BJ (cell line): ENCODE measurements at regions not wholly inside any gene's neighbourhood (a gene's known extent, or its start where the extent isn't known, plus 50 kb on each side); places are given as distances from the start of the nearest gene placed in this dataset.

Source experiments
- CTCF ChIA-PET: fragments of 350-600 bp; formaldehyde crosslinking; extraction: SDS; loops from one replicate; lab custom pipeline; 2021; ENCODE audit warnings: antibody characterized with exemption, inconsistent platforms; lab: Yijun Ruan, JAX
- POLR2A ChIA-PET: fragments of 300-600 bp; sonication (Branson Sonifier 250); formaldehyde crosslinking; extraction: SDS; loops from one replicate; lab custom pipeline; 2021; ENCODE audit warnings: antibody characterized with exemption; lab: Charles Lee
- DNase-seq: peaks from one replicate; pipeline ENCODE4 v3.0.0-alpha.2; 2011; ENCODE audit warnings: low read depth
- H3K27me3 ChIP-seq: 2 replicates; pipeline ENCODE4 v1.6.0; 2011; ENCODE audit warnings: low read length; ENCODE audit not compliant: control insufficient read depth, insufficient read depth
- H3K36me3 ChIP-seq: 2 replicates; pipeline ENCODE4 v1.5.1; 2011; ENCODE audit warnings: low read length; ENCODE audit not compliant: control insufficient read depth, insufficient read depth
- H3K4me3 ChIP-seq: 2 replicates; pipeline ENCODE4 v1.5.1; 2011; ENCODE audit warnings: low read depth, mild to moderate bottlenecking, control low read depth, low read length
- TF ChIP-seq, protein P1 (sequence below): IDR thresholded peaks from 2 replicates; pipeline ENCODE4 v1.5.1; 2011; ENCODE audit warnings: low read depth, mild to moderate bottlenecking, control low read depth, inconsistent platforms, low read length, moderate library complexity; ENCODE audit not compliant: insufficient read depth

DNA sequence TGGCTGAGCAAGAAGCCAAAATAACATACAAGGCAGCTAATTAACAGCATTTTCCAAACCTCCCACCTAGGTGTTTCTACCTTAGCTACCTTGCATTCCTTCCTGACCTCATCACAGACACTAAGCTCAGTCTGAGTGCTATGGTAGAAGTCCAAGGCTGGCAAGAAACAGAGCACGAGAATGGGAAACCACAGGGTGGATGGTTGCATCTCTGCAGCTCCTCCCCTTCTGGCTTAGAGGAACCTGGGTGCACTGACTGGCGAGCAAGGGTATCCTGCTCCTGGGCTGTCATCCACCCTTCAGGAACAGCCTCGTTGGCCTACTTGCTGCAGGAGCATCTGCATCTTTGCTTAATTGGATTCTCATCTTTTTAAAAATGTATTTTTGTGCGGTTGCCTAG lies 73.1 kb upstream of the KIRREL3 start:
- CTCF ChIA-PET, result interaction anchor here (0.6 to 3.6 kb wide), 19 partner anchors 9 to 829 kb away, joined by 3 to 25 read pairs (median 3); partner anchors contain the start of gene KIRREL3
- H3K36me3 ChIP-seq, result no peaks in the 10 kb centered on the region
- peaks cover 11% of the 10 kb centered on the region for H3K27me3 ChIP-seq
- POLR2A ChIA-PET, result no interaction called here
- TF ChIP-seq, protein P1, sequence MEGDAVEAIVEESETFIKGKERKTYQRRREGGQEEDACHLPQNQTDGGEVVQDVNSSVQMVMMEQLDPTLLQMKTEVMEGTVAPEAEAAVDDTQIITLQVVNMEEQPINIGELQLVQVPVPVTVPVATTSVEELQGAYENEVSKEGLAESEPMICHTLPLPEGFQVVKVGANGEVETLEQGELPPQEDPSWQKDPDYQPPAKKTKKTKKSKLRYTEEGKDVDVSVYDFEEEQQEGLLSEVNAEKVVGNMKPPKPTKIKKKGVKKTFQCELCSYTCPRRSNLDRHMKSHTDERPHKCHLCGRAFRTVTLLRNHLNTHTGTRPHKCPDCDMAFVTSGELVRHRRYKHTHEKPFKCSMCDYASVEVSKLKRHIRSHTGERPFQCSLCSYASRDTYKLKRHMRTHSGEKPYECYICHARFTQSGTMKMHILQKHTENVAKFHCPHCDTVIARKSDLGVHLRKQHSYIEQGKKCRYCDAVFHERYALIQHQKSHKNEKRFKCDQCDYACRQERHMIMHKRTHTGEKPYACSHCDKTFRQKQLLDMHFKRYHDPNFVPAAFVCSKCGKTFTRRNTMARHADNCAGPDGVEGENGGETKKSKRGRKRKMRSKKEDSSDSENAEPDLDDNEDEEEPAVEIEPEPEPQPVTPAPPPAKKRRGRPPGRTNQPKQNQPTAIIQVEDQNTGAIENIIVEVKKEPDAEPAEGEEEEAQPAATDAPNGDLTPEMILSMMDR, result no peak
- no peak for DNase-seq
- no peak overlapping the region for H3K4me3 ChIP-seq

DNA sequence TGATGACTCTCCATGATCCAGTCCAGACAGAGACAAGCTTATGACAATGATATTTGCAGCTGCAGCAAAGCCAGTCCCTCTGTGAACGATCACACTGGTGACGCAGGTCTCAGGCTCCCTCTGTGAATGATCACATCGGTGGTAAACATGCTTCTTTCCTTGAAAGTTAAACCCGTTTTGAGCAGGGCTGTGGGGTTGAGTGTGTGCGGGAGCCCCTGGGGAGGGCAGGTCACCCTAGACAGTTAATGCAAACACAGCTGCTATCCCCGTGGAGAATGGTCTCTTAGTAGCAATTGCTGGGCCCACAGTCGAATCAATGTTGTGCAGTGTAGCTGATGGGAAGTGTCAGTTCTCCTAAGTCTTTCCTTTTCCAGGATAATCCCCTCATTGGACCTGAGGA lies 71.0 kb upstream of the KIRREL3 start:
- TF ChIP-seq, protein P1, result no peak
- ChIA-PET POLR2A (no interaction called here), CTCF (interaction anchor here (0.9 to 1.6 kb wide), 3 partner anchors 12 to 591 kb away, joined by 3 to 6 read pairs (median 3); no protein-coding TSS in a partner anchor)
- Histone ChIP-seq H3K27me3 (peaks cover 7% of the 10 kb centered on the region), H3K36me3 (no peaks in the 10 kb centered on the region), H3K4me3 (no peak overlapping the region)
- DNase-seq, result no peak

DNA sequence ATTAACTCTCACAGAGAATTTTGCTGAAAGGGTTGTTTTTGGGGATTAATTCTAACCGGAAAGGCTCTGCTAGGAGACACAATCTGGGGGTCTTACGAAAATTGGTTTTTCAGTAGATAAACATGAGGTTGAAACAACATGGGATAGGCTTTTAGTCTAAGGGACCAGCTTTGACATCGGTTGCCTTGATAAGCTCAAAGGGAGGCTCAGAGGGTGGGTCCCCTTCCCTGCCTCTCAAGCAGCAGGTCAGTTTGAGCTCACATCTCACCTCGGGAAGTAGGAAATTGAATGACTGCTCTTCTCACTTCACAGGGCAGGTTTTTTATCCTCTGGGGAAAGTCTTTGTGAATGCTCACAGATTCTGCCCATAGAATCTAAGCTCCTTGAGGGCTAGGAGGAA lies 70.2 kb upstream of the KIRREL3 start:
- DNase-seq, result no peak
- TF ChIP-seq, protein P1, result no peak
- H3K27me3 ChIP-seq, result peaks cover 9% of the 10 kb centered on the region
- H3K4me3 ChIP-seq, result no peak overlapping the region
- ChIA-PET POLR2A (no interaction called here), CTCF (interaction anchor here (0.9 to 1.6 kb wide), 2 partner anchors 11 to 53 kb away, joined by 3 to 6 read pairs; no protein-coding TSS in a partner anchor)
- no peaks in the 10 kb centered on the region for H3K36me3 ChIP-seq

DNA sequence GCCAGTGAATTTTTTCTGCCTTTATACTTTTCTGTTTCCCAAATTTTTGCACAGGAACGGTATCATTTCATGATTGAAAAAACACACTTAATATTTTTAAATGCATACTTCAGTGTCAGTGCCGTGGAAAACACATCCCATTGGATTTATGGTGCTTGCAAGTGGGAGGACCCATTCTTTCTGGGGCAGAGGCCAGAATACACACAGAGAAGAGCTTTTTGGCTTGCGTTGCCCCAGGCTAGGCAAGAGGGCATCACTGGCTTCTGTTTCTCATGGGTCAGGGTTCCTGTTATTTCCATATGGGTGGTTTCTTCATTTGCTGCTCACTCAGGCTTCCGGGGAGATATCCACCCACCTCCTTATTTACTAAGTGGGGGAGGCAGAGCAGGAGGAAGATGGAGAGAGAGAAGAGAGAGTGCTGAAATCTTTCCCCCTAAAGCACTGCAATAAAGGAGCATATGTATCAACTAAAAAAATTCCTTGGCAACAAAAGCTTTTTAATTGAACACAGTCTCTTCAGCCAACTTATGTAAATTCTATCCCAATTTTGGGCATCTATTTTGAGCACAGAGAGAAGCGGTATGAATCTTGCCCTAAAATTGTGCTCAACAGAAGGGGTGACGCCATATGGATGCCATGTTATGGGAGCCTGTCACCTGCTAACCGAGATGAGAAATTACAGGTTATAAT lies 66.0 kb upstream of the KIRREL3 start:
- H3K4me3 ChIP-seq, result no peak overlapping the region
- no peak for DNase-seq
- ChIA-PET CTCF (interaction anchor here (0.6 to 1.2 kb wide), 2 partner anchors 13 to 64 kb away, joined by 3 to 4 read pairs; no protein-coding TSS in a partner anchor), POLR2A (no interaction called here)
- no peaks in the 10 kb centered on the region for H3K36me3 ChIP-seq
- TF ChIP-seq, protein P1, result no peak
- peaks cover 14% of the 10 kb centered on the region for H3K27me3 ChIP-seq

DNA sequence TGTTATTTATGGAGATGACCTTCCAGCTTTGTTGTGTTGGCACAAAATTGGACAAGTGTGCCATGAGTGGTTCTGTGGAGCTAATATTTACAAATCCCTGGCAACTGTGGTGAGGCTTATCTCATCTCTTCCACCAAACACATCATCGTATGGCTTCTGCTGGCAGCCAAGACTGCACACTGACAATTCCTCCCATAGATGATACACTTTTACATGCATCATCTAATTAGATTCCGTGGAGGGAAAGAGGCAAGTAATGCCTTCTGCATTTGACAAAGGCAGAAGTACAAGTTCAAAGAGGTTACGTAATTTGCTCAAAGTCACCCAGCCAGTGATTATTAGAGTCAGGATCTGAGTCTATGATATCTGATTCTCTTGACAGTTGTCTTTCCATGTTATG lies 62.7 kb upstream of the KIRREL3 start:
- TF ChIP-seq, protein P1, result no peak
- CTCF ChIA-PET, result interaction anchor here (0.7 to 3.7 kb wide), 4 partner anchors 11 to 61 kb away, joined by 3 to 23 read pairs (median 3); no protein-coding TSS in a partner anchor
- H3K4me3 ChIP-seq, result no peak overlapping the region
- peaks cover 19% of the 10 kb centered on the region for H3K27me3 ChIP-seq
- H3K36me3 ChIP-seq, result no peaks in the 10 kb centered on the region
- POLR2A ChIA-PET, result no interaction called here
- no peak for DNase-seq
